DND-41 (cell line): ENCODE measurements at regions not wholly inside any gene's neighbourhood (a gene's known extent, or its start where the extent isn't known, plus 50 kb on each side); places are given as distances from the start of the nearest gene placed in this dataset.
"Not testable (repeated sequence)": the region's sequence is repeated elsewhere in the genome, so short reads cannot be mapped to it uniquely, and the experiment has no call there.

Experiments used
- ATAC-seq: fragments of 200-7000 bp; cut with Tn5 transposase; 3 replicates; pipeline ENCODE4 v1.9.1; 2021; ENCODE audit warnings: low read depth; ENCODE audit not compliant: insufficient read depth
- DNase-seq: peaks from one replicate; pipeline ENCODE4 v3.0.0-alpha.2; 2020
- H2AFZ ChIP-seq: 2 replicates; pipeline ENCODE4 v1.6.0; 2012; ENCODE audit warnings: low read depth, low read length
- H3K27ac ChIP-seq: 2 replicates; pipeline ENCODE4 v1.5.1; 2012; ENCODE audit warnings: low read length, inconsistent platforms
- H3K27me3 ChIP-seq: fragments of 200-600 bp; sonication (generic); 2 replicates; pipeline ENCODE4 v1.6.0; 2012; ENCODE audit warnings: low read length, mild to moderate bottlenecking, inconsistent platforms; ENCODE audit not compliant: insufficient read depth, poor library complexity
- H3K36me3 ChIP-seq: 2 replicates; pipeline ENCODE4 v1.5.1; 2012; ENCODE audit warnings: low read length, inconsistent platforms; ENCODE audit not compliant: insufficient read depth
- H3K4me1 ChIP-seq: 2 replicates; pipeline ENCODE4 v1.5.1; 2012; ENCODE audit warnings: mild to moderate bottlenecking, low read length; ENCODE audit not compliant: insufficient read depth
- H3K4me2 ChIP-seq: 2 replicates; pipeline ENCODE4 v1.6.0; 2012; ENCODE audit warnings: mild to moderate bottlenecking, moderate library complexity, low read length, inconsistent platforms; ENCODE audit not compliant: insufficient read depth
- H3K4me3 ChIP-seq, 2 experiments: fragments of 200-600 bp in 1 of 2; shearing (Covaris generic) in 1 of 2; 2 replicates each; pipeline ENCODE4 v1.5.1; 2012 to 2016; ENCODE audit warnings: inconsistent platforms in 2 of 2, low read length in 2 of 2, mild to moderate bottlenecking in 2 of 2, low read depth in 1 of 2, moderate library complexity in 1 of 2
- H3K79me2 ChIP-seq: 2 replicates; pipeline ENCODE4 v1.6.0; 2012; ENCODE audit warnings: low read length, inconsistent platforms; ENCODE audit not compliant: insufficient read depth
- H3K9ac ChIP-seq: 2 replicates; pipeline ENCODE4 v1.6.0; 2012; ENCODE audit warnings: low read depth, mild to moderate bottlenecking, inconsistent platforms, low read length, moderate library complexity
- H3K9me3 ChIP-seq: 2 replicates; pipeline ENCODE4 v1.5.1; 2012; ENCODE audit warnings: low read length, moderate library complexity, mild to moderate bottlenecking, inconsistent platforms; ENCODE audit not compliant: insufficient read depth, severe bottlenecking
- H4K20me1 ChIP-seq: 2 replicates; pipeline ENCODE4 v1.6.0; 2012; ENCODE audit warnings: low read length; ENCODE audit not compliant: insufficient read depth

- H3K79me2 ChIP-seq, H3K9ac ChIP-seq, ATAC-seq, H4K20me1 ChIP-seq, H3K27me3 ChIP-seq, H3K4me3 ChIP-seq, H3K36me3 ChIP-seq, H3K27ac ChIP-seq, H2AFZ ChIP-seq, DNase-seq, H3K4me1 ChIP-seq, H3K9me3 ChIP-seq, H3K4me2 ChIP-seq: not testable (repeated sequence)
These were observed 71.0 kb upstream of the GOLGA6L22 start for GRCh38 chr15:22387691-22388090.

- not testable (repeated sequence) for H3K9ac ChIP-seq, H3K4me3 ChIP-seq, H2AFZ ChIP-seq, H3K9me3 ChIP-seq, ATAC-seq, H3K4me2 ChIP-seq, H3K79me2 ChIP-seq, H3K36me3 ChIP-seq, H3K27me3 ChIP-seq, DNase-seq, H3K4me1 ChIP-seq, H4K20me1 ChIP-seq, H3K27ac ChIP-seq
These were observed 70.3 kb upstream of the GOLGA6L22 start for GRCh38 chr15:22388365-22388764.

- H2AFZ ChIP-seq, H3K9ac ChIP-seq, H4K20me1 ChIP-seq, H3K79me2 ChIP-seq, H3K4me1 ChIP-seq, H3K36me3 ChIP-seq, H3K9me3 ChIP-seq, ATAC-seq, H3K4me2 ChIP-seq, H3K27ac ChIP-seq, DNase-seq, H3K4me3 ChIP-seq, H3K27me3 ChIP-seq: not testable (repeated sequence)
These were observed 57.5 kb upstream of the GOLGA6L22 start for GRCh38 chr15:22401207-22401606.

GRCh38 chr15:22401703-22402102 lies 57.0 kb upstream of the GOLGA6L22 start:
- H2AFZ ChIP-seq, H4K20me1 ChIP-seq, H3K4me3 ChIP-seq, H3K4me1 ChIP-seq, H3K4me2 ChIP-seq, H3K79me2 ChIP-seq, H3K36me3 ChIP-seq, H3K27ac ChIP-seq, ATAC-seq, DNase-seq, H3K9me3 ChIP-seq, H3K9ac ChIP-seq, H3K27me3 ChIP-seq: not testable (repeated sequence)

- not testable (repeated sequence) for H3K27me3 ChIP-seq, H3K9me3 ChIP-seq, H3K36me3 ChIP-seq, H3K27ac ChIP-seq, ATAC-seq, H3K4me3 ChIP-seq, H3K79me2 ChIP-seq, H3K9ac ChIP-seq, H2AFZ ChIP-seq, H3K4me1 ChIP-seq, H4K20me1 ChIP-seq, DNase-seq, H3K4me2 ChIP-seq
These were observed 52.9 kb upstream of the GOLGA6L22 start for GRCh38 chr15:22405765-22406164.
